Ovary (tissue), 7 donors: ENCODE measurements at regions not wholly inside any gene's neighbourhood (a gene's known extent, or its start where the extent isn't known, plus 50 kb on each side); places are given as distances from the start of the nearest gene placed in this dataset.
"Not testable (repeated sequence)": the region's sequence is repeated elsewhere in the genome, so short reads cannot be mapped to it uniquely, and the experiment has no call there.

Source experiments
- DNase-seq, 5 donors: peaks; one replicate each; pipeline ENCODE4 v3.0.0-alpha.2; 2019 to 2020
- H3K27ac ChIP-seq, 2 donors: fragments of 200-600 bp; one replicate each; pipeline versions ENCODE4 v1.5.1 to v1.8.0; 2019 to 2022
- H3K27me3 ChIP-seq: fragments of 200-600 bp; one replicate; pipeline ENCODE4 v1.8.0; 2022
- H3K36me3 ChIP-seq: fragments of 200-600 bp; sonication (generic); one replicate; pipeline ENCODE4 v1.5.1; 2019
- H3K4me1 ChIP-seq: one replicate; pipeline ENCODE4 v1.8.1; 2013; ENCODE audit warnings: mild to moderate bottlenecking, moderate library complexity; ENCODE audit not compliant: insufficient read depth
- H3K4me3 ChIP-seq: fragments of 200-600 bp; sonication (generic); one replicate; pipeline ENCODE4 v1.5.1; 2017
- H3K9me3 ChIP-seq, 2 donors: fragments of 200-600 bp in 1 of 2; sonication (generic) in 1 of 2; one replicate each; pipeline versions ENCODE4 v1.5.1 to v1.8.1; 2013 to 2019; ENCODE audit warnings: mild to moderate bottlenecking in 1 of 2, moderate library complexity in 1 of 2
- CTCF ChIP-seq, 3 donors: fragments of 450-650 bp in 2 of 3; fragments of 200-600 bp in 1 of 3; IDR thresholded peaks; one replicate each; pipeline versions ENCODE4 v1.5.1 to v1.8.0; 2016 to 2022; ENCODE audit warnings: antibody characterized with exemption in 3 of 3, mild to moderate bottlenecking in 1 of 3
- EP300 ChIP-seq: sonication (generic); formaldehyde crosslinking; IDR thresholded peaks from one replicate; pipeline ENCODE4 v1.6.1; 2017; ENCODE audit warnings: antibody characterized with exemption
- POLR2A ChIP-seq: fragments of 450-650 bp; IDR thresholded peaks from one replicate; pipeline ENCODE4 v1.6.1; 2017; ENCODE audit warnings: antibody characterized with exemption, mild to moderate bottlenecking, moderate library complexity
- WGBS, 3 donors: extraction: QIAGEN DNeasy Blood & Tissue Kit in 1 of 3; methylation state at CpG; one replicate each; pipeline versions ENCODE4 v1.1.5 to v1.1.7; 2013 to 2017; 5-methylcytosine and 5-hydroxymethylcytosine counted together
- intact Hi-C, 4 donors: fragments of 100-400 bp; cut with DNase I; formaldehyde crosslinking; loops; one replicate each; pipeline versions ENCODE4 v1.11.0 to v1.15.1; 2022 to 2023
- donor health status: DM: no; HTN: no; CAD: no; lungs with moderate emphysema.
- donor health status: DM: no; HTN: no; CAD: no.
- donor health status: Bipolar disorder and iron deficiency.
- donor health status: DM: no; HTN: no; CAD: no.
- donor health status: DM: yes; HTN: yes; CAD: no.

GRCh38 chr6:74492587-74492986 lies 713.3 kb downstream of the COL12A1 start:
- Histone ChIP-seq H3K9me3 (no peaks in the 10 kb centered on the region), H3K27me3 (peaks cover 3% of the 10 kb centered on the region), H3K4me3 (no peak overlapping the region), H3K27ac (no peak overlapping the region), H3K36me3 (no peaks in the 10 kb centered on the region), H3K4me1 (no peaks in the 10 kb centered on the region)
- no peak for DNase-seq
- intact Hi-C loops: no loop called here
- TF ChIP-seq EP300 (no peak), POLR2A (no peak), CTCF (IDR thresholded peaks at IDR 0.05) (no peak)
- 64 to 69% (median 69%) methylated on average over 1 of the region's 1 CpG for WGBS, 3 donors

- H3K4me1 ChIP-seq: no peaks in the 10 kb centered on the region
- H3K4me3 ChIP-seq: no peak overlapping the region
- no peak overlapping the region for H3K27ac ChIP-seq
- peaks cover 3% of the 10 kb centered on the region for H3K27me3 ChIP-seq
- no peak for DNase-seq
- no peaks in the 10 kb centered on the region for H3K9me3 ChIP-seq
- intact Hi-C loops: no loop called here
- 67 to 75% (median 73%) methylated on average over 2 of the region's 2 CpGs for WGBS, 3 donors
- no peaks in the 10 kb centered on the region for H3K36me3 ChIP-seq
- TF ChIP-seq POLR2A (no peak), EP300 (no peak), CTCF (IDR thresholded peaks at IDR 0.05) (no peak)
Observed at GRCh38 chr6:74491844-74492374, 713.9 kb downstream of the COL12A1 start.

GRCh38 chr6:74488726-74489125 lies 717.1 kb downstream of the COL12A1 start:
- H3K36me3 ChIP-seq, intact Hi-C loops, H3K27ac ChIP-seq, H3K9me3 ChIP-seq, DNase-seq, H3K4me1 ChIP-seq, H3K4me3 ChIP-seq, H3K27me3 ChIP-seq: not testable (repeated sequence)
- 93 to 97% (median 95%) methylated on average over 7 to 13 of the region's 13 CpGs for WGBS, 3 donors

GRCh38 chr6:74482180-74482579 lies 723.7 kb downstream of the COL12A1 start:
- intact Hi-C loops: no loop called here
- no peaks in the 10 kb centered on the region for H3K9me3 ChIP-seq
- H3K27me3 ChIP-seq: no peaks in the 10 kb centered on the region
- 97% methylated on average over 1 of the region's 1 CpG for WGBS, 3 donors
- no peak overlapping the region for H3K27ac ChIP-seq
- no peak for DNase-seq
- no peaks in the 10 kb centered on the region for H3K36me3 ChIP-seq
- no peaks in the 10 kb centered on the region for H3K4me1 ChIP-seq
- TF ChIP-seq EP300 (no peak), POLR2A (no peak), CTCF (IDR thresholded peaks at IDR 0.05) (no peak)
- no peak overlapping the region for H3K4me3 ChIP-seq

GRCh38 chr6:74480561-74480960 lies 725.3 kb downstream of the COL12A1 start:
- H3K4me3 ChIP-seq: no peak overlapping the region
- intact Hi-C loops: no loop called here
- H3K36me3 ChIP-seq: no peaks in the 10 kb centered on the region
- no peaks in the 10 kb centered on the region for H3K9me3 ChIP-seq
- no peak overlapping the region for H3K27ac ChIP-seq
- DNase-seq: no peak
- no peak for TF ChIP-seq POLR2A
- H3K27me3 ChIP-seq: no peaks in the 10 kb centered on the region
- H3K4me1 ChIP-seq: no peaks in the 10 kb centered on the region
- WGBS, 3 donors: 62 to 75% (median 71%) methylated on average over 2 of the region's 2 CpGs

- intact Hi-C loops: no loop called here
- Histone ChIP-seq H3K4me3 (no peak overlapping the region), H3K27me3 (no peaks in the 10 kb centered on the region), H3K4me1 (no peaks in the 10 kb centered on the region), H3K27ac (no peak overlapping the region), H3K9me3 (no peaks in the 10 kb centered on the region), H3K36me3 (no peaks in the 10 kb centered on the region)
- TF ChIP-seq CTCF (IDR thresholded peaks at IDR 0.05): no peak
- TF ChIP-seq POLR2A: no peak
- TF ChIP-seq EP300: no peak
- WGBS, 3 donors: 87 to 89% (median 88%) methylated on average over 8 of the region's 8 CpGs
- no peak for DNase-seq
Observed at GRCh38 chr6:74479960-74480359, 725.9 kb downstream of the COL12A1 start.
